HPDE6-E6E7 (cell line): ENCODE measurements at regions not wholly inside any gene's neighbourhood (a gene's known extent, or its start where the extent isn't known, plus 50 kb on each side); places are given as distances from the start of the nearest gene placed in this dataset.
"Not testable (repeated sequence)": the region's sequence is repeated elsewhere in the genome, so short reads cannot be mapped to it uniquely, and the experiment has no call there.

Source experiments
- DNase-seq: peaks from one replicate; pipeline ENCODE4 v3.0.0; 2011; ENCODE audit warnings: missing footprints; ENCODE audit errors: extremely low spot score

GRCh38 chr4:34964613-34965012 lies 1279.7 kb downstream of the ARAP2 start:
- DNase-seq, result no peak

GRCh38 chr4:34972189-34972588 lies 1272.1 kb downstream of the ARAP2 start:
- DNase-seq, result peak; percentile 5

GRCh38 chr4:34973650-34974312 lies 1270.5 kb downstream of the ARAP2 start:
- DNase-seq, result no peak

GRCh38 chr4:34974313-34974680 lies 1270.0 kb downstream of the ARAP2 start:
- no peak for DNase-seq

GRCh38 chr4:35021222-35021621 lies 1223.1 kb downstream of the ARAP2 start:
- not testable (repeated sequence) for DNase-seq

GRCh38 chr4:35025152-35025834 lies 1219.0 kb downstream of the ARAP2 start:
- DNase-seq, result no peak

GRCh38 chr4:35038079-35038805 lies 1206.1 kb downstream of the ARAP2 start:
- no peak for DNase-seq

- DNase-seq, result no peak
Measured at GRCh38 chr4:35038845-35039244, 1205.5 kb downstream of the ARAP2 start.

GRCh38 chr4:35052546-35052945 lies 1191.8 kb downstream of the ARAP2 start:
- no peak for DNase-seq

GRCh38 chr4:35063031-35063570 lies 1181.2 kb downstream of the ARAP2 start:
- DNase-seq, result no peak

- DNase-seq, result no peak
Measured at GRCh38 chr4:35066406-35066805, 1177.9 kb downstream of the ARAP2 start.

- DNase-seq, result no peak
Measured at GRCh38 chr4:35080799-35081198, 1163.5 kb downstream of the ARAP2 start.

- DNase-seq, result peak; percentile 12
Measured at GRCh38 chr4:35087218-35087617, 1157.1 kb downstream of the ARAP2 start.

GRCh38 chr4:35100932-35101331 lies 1143.4 kb downstream of the ARAP2 start:
- DNase-seq, result no peak

GRCh38 chr4:35102066-35102465 lies 1142.2 kb downstream of the ARAP2 start:
- no peak for DNase-seq

- DNase-seq, result no peak
Measured at GRCh38 chr4:35105486-35105885, 1138.8 kb downstream of the ARAP2 start.

GRCh38 chr4:35106091-35106734 lies 1138.1 kb downstream of the ARAP2 start:
- no peak for DNase-seq

GRCh38 chr4:35124106-35124505 lies 1120.2 kb downstream of the ARAP2 start:
- DNase-seq, result no peak

- no peak for DNase-seq
Measured at GRCh38 chr4:35125995-35126712, 1118.2 kb downstream of the ARAP2 start.

- no peak for DNase-seq
Measured at GRCh38 chr4:35138449-35138848, 1105.9 kb downstream of the ARAP2 start.

- DNase-seq, result no peak
Measured at GRCh38 chr4:35147761-35148160, 1096.6 kb downstream of the ARAP2 start.
